AG09319 (cell line): ENCODE measurements at regions not wholly inside any gene's neighbourhood (a gene's known extent, or its start where the extent isn't known, plus 50 kb on each side); places are given as distances from the start of the nearest gene placed in this dataset.

Experiments used
- DNase-seq: peaks from one replicate; pipeline ENCODE4 v3.0.0-alpha.2; 2010; ENCODE audit warnings: low read depth; ENCODE audit errors: extremely low read depth
- CTCF ChIP-seq: IDR thresholded peaks from 2 replicates; pipeline ENCODE4 v1.5.1; 2011; ENCODE audit warnings: low read depth, mild to moderate bottlenecking, inconsistent platforms, low read length, moderate library complexity

DNA sequence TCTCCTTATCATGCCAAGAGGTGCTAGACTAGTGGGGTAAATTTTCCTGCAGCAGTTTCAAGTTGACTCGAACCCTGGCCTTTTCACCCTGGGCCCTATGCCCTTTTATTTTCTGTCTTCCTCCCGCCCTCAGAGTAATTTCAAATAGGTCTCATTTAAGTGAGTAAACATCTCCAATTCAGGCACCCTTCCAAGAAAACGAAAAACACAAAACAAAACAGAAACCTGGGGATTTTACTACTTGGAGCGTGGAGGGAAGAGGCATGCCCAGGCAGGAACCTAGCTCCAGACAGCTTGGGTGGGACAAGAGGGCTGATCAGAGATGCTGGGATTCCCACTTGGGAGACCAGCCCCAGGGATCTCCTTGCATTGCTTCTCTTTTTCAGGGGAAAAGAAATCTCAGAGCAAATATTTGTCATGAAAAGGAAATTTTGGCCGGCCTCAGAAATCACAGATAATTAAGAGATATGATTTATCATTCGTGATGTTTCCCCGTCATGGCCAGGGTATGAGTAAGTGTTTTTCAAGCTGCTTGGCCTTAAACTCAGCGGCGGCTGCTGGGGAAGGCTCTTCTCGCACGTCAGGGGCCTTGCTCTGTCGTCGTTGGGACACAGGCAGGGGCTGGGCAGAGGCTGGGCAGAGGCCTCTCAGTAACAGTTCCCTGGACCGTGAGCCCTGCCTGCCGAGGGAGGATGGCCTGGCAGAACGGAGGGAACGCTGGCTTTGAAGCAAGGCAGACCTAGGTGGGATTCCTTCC, 248.6 kb upstream of the KLF4 start:
- TF ChIP-seq CTCF = peak; percentile 7
- peak; percentile 92 for DNase-seq

GRCh38 chr9:107737610-107737986, 248.0 kb upstream of the KLF4 start:
- no peak for TF ChIP-seq CTCF

GRCh38 chr9:107735821-107736220, 246.3 kb upstream of the KLF4 start:
- TF ChIP-seq CTCF = no peak
- DNase-seq = no peak

More at GRCh38 chr9:107737610-107737986, 248.0 kb upstream of the KLF4 start:
- DNase-seq = no peak

DNA sequence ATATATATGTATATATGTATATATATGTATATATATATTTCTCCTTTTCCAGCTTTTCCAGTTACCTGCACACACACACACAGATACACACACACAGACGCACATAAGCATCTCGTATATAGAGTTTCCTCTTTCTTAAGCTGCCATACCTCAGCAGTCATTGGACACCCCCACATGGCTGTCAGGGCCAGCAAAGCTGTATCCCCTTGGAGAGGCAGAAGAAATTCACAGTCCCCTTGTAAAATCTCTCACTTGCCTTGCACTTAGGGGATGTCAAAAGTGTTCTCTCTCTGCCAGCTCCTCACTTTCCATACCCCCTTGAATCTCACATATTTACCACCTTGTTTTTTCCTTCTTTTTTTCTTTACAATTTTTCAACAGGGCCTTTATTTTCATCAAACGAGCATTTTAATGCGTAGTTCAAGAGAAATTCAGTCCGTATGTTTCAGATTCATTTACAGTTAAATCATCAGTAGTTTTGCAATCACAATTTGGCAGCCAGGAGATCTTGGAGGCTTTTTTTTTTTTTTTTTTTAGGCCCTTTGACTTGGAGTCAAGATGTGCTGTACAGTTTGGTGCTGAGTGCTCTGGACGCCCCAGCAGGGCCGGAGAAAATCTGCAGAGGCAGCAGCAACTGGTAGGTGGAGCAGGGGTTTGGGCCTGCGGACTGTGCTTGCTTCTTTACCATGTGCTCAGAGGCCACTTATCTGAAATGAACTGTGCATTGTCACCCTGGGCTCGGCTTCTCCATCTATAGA, 244.9 kb upstream of the KLF4 start:
- DNase-seq = peak; percentile 89
- TF ChIP-seq CTCF = peak; percentile 42

DNA sequence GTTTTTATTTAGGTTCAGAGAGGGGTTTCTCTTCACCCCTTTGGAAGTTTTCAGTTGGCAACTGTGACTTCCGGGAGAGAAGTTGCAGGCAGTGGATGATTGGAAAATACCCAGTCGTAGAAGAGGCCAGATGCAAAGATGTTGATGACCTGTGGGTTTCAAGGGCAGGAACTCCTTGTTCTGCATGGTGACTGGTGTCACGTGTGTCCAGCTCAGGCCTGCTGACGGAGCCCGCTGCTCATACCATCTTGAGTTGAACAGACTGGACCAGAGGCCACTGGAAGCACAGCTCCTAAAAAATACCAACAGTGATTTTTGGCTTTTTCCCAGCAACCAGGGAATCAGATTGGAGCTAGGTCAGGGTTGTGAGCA, 243.9 kb upstream of the KLF4 start:
- DNase-seq = no peak
- TF ChIP-seq CTCF = no peak

GRCh38 chr9:107732781-107733522, 243.4 kb upstream of the KLF4 start:
- peak; percentile 51 for DNase-seq
- TF ChIP-seq CTCF = no peak
